OCI-LY3 (cell line): ENCODE measurements at regions not wholly inside any gene's neighbourhood (a gene's known extent, or its start where the extent isn't known, plus 50 kb on each side); places are given as distances from the start of the nearest gene placed in this dataset.

Source experiments
- CTCF ChIP-seq: fragments of 200-600, 300-600 bp; sonication (generic); IDR thresholded peaks from 2 replicates; pipeline ENCODE4 v1.5.1; 2014; ENCODE audit warnings: antibody characterized with exemption, low read length, low read depth
- EZH2phosphoT487 ChIP-seq: fragments of 200-600 bp; shearing (Covaris generic); IDR thresholded peaks from 2 replicates; pipeline ENCODE4 v1.6.1; 2018; ENCODE audit warnings: antibody characterized with exemption, mixed run types, low read depth

GRCh38 chr5:20055301-20055700 is 67.3 kb upstream of the CDH18 start:
- TF ChIP-seq CTCF (no peak), EZH2phosphoT487 (no peak)
